ENCODE measurements at regions not wholly inside any gene's neighbourhood (a gene's known extent, or its start where the extent isn't known, plus 50 kb on each side); places are given as distances from the start of the nearest gene placed in this dataset.
"Not testable (repeated sequence)": the region's sequence is repeated elsewhere in the genome, so short reads cannot be mapped to it uniquely, and the experiment has no call there.

- not testable (repeated sequence) for H2BK12ac ChIP-seq (ENCODE audit: low read length); H3K4me1 ChIP-seq (ENCODE audit: control insufficient read depth in 2 of 2, insufficient read depth in 1 of 2, low read depth in 1 of 2, low read length in 2 of 2); H3K36me3 ChIP-seq (replicated peaks in 1 of 2; ENCODE audit: control insufficient read depth in 2 of 2, insufficient read depth in 2 of 2, low read length in 2 of 2); H2BK15ac ChIP-seq (ENCODE audit: low read length); H3K18ac ChIP-seq (ENCODE audit: low read length); H3K9me3 ChIP-seq (replicated peaks in 1 of 2; ENCODE audit: control insufficient read depth in 2 of 2, insufficient read depth in 1 of 2, low read depth in 1 of 2, low read length in 2 of 2); H3K79me1 ChIP-seq (ENCODE audit: low read depth, low read length); H3K4me3 ChIP-seq (ENCODE audit: low read length in 2 of 2); H2AFZ ChIP-seq (ENCODE audit: low read length); H3K4me2 ChIP-seq (ENCODE audit: insufficient read depth, low read length, poor library complexity, severe bottlenecking); H3K14ac ChIP-seq (ENCODE audit: low read length); H4K91ac ChIP-seq (ENCODE audit: low read depth, low read length, poor library complexity); H3K27me3 ChIP-seq (ENCODE audit: control insufficient read depth in 3 of 3, insufficient read depth in 3 of 3, low read depth in 1 of 3, low read length in 3 of 3); H2BK120ac ChIP-seq (ENCODE audit: low read depth, low read length); H2BK5ac ChIP-seq (ENCODE audit: low read length); H3K23ac ChIP-seq (ENCODE audit: low read depth, low read length, poor library complexity); DNase-seq (ENCODE audit: low spot score); H3K9ac ChIP-seq (ENCODE audit: low read depth, low read length, poor library complexity); H2AK5ac ChIP-seq (ENCODE audit: low read depth, low read length); H3K27ac ChIP-seq (replicated peaks; ENCODE audit: low read length); H3K4ac ChIP-seq (ENCODE audit: low read length)
- WGBS, 2 donors (ENCODE audit: extremely low coverage in 2 of 2, insufficient read length in 2 of 2, insufficient replicate concordance in 1 of 2), result no CpG with 5 or more reads among the region's 18 CpGs
- peak overlapping the region; percentile 3 for H4K8ac ChIP-seq (ENCODE audit: low read depth, low read length)
Measured at GRCh38 chr7:153410997-153411642, 641.1 kb upstream of the DPP6 start.

GRCh38 chr7:153412114-153412823, 639.9 kb upstream of the DPP6 start:
- not testable (repeated sequence) for H3K4me2 ChIP-seq (ENCODE audit: insufficient read depth, low read length, poor library complexity, severe bottlenecking); H3K18ac ChIP-seq (ENCODE audit: low read length); DNase-seq (ENCODE audit: low spot score); H3K9ac ChIP-seq (ENCODE audit: low read depth, low read length, poor library complexity); H3K4me3 ChIP-seq (ENCODE audit: low read length in 2 of 2); H2BK15ac ChIP-seq (ENCODE audit: low read length); H2AFZ ChIP-seq (ENCODE audit: low read length); H2AK5ac ChIP-seq (ENCODE audit: low read depth, low read length); H3K4me1 ChIP-seq (ENCODE audit: control insufficient read depth in 2 of 2, insufficient read depth in 1 of 2, low read depth in 1 of 2, low read length in 2 of 2); H4K91ac ChIP-seq (ENCODE audit: low read depth, low read length, poor library complexity); H2BK5ac ChIP-seq (ENCODE audit: low read length); H3K79me1 ChIP-seq (ENCODE audit: low read depth, low read length); H3K4ac ChIP-seq (ENCODE audit: low read length); H3K27me3 ChIP-seq (ENCODE audit: control insufficient read depth in 3 of 3, insufficient read depth in 3 of 3, low read depth in 1 of 3, low read length in 3 of 3); H3K36me3 ChIP-seq (replicated peaks in 1 of 2; ENCODE audit: control insufficient read depth in 2 of 2, insufficient read depth in 2 of 2, low read length in 2 of 2); H2BK120ac ChIP-seq (ENCODE audit: low read depth, low read length); H3K27ac ChIP-seq (replicated peaks; ENCODE audit: low read length); H4K8ac ChIP-seq (ENCODE audit: low read depth, low read length); H3K23ac ChIP-seq (ENCODE audit: low read depth, low read length, poor library complexity); H3K9me3 ChIP-seq (replicated peaks in 1 of 2; ENCODE audit: control insufficient read depth in 2 of 2, insufficient read depth in 1 of 2, low read depth in 1 of 2, low read length in 2 of 2); H2BK12ac ChIP-seq (ENCODE audit: low read length)
- no CpG with 5 or more reads among the region's 26 CpGs for WGBS, 2 donors (ENCODE audit: extremely low coverage in 2 of 2, insufficient read length in 2 of 2, insufficient replicate concordance in 1 of 2)
- H3K14ac ChIP-seq (ENCODE audit: low read length), result peak overlapping the region; percentile 8

GRCh38 chr7:153412824-153413198, 639.4 kb upstream of the DPP6 start:
- H2BK12ac ChIP-seq (ENCODE audit: low read length); H3K14ac ChIP-seq (ENCODE audit: low read length); H3K79me1 ChIP-seq (ENCODE audit: low read depth, low read length); H2AFZ ChIP-seq (ENCODE audit: low read length); H2BK5ac ChIP-seq (ENCODE audit: low read length); H3K27me3 ChIP-seq (ENCODE audit: control insufficient read depth in 3 of 3, insufficient read depth in 3 of 3, low read depth in 1 of 3, low read length in 3 of 3); H3K23ac ChIP-seq (ENCODE audit: low read depth, low read length, poor library complexity); H2BK120ac ChIP-seq (ENCODE audit: low read depth, low read length); H3K36me3 ChIP-seq (replicated peaks in 1 of 2; ENCODE audit: control insufficient read depth in 2 of 2, insufficient read depth in 2 of 2, low read length in 2 of 2); H3K9ac ChIP-seq (ENCODE audit: low read depth, low read length, poor library complexity); H3K4me1 ChIP-seq (ENCODE audit: control insufficient read depth in 2 of 2, insufficient read depth in 1 of 2, low read depth in 1 of 2, low read length in 2 of 2); H4K91ac ChIP-seq (ENCODE audit: low read depth, low read length, poor library complexity); H3K9me3 ChIP-seq (replicated peaks in 1 of 2; ENCODE audit: control insufficient read depth in 2 of 2, insufficient read depth in 1 of 2, low read depth in 1 of 2, low read length in 2 of 2); DNase-seq (ENCODE audit: low spot score); H4K8ac ChIP-seq (ENCODE audit: low read depth, low read length); H3K4ac ChIP-seq (ENCODE audit: low read length); H3K4me3 ChIP-seq (ENCODE audit: low read length in 2 of 2); H3K27ac ChIP-seq (replicated peaks; ENCODE audit: low read length); H3K4me2 ChIP-seq (ENCODE audit: insufficient read depth, low read length, poor library complexity, severe bottlenecking); H2BK15ac ChIP-seq (ENCODE audit: low read length); H2AK5ac ChIP-seq (ENCODE audit: low read depth, low read length); H3K18ac ChIP-seq (ENCODE audit: low read length): not testable (repeated sequence)
- no CpG with 5 or more reads among the region's 16 CpGs for WGBS, 2 donors (ENCODE audit: extremely low coverage in 2 of 2, insufficient read length in 2 of 2, insufficient replicate concordance in 1 of 2)

- Histone ChIP-seq H2BK5ac (ENCODE audit: low read length) (no peak overlapping the region), H3K18ac (ENCODE audit: low read length) (no peak overlapping the region), H2BK120ac (ENCODE audit: low read depth, low read length) (no peak overlapping the region), H2AK5ac (ENCODE audit: low read depth, low read length) (no peak overlapping the region), H4K91ac (ENCODE audit: low read depth, low read length, poor library complexity) (no peak overlapping the region), H2BK15ac (ENCODE audit: low read length) (no peak overlapping the region), H3K9me3 (replicated peaks in 1 of 2; ENCODE audit: control insufficient read depth in 2 of 2, insufficient read depth in 1 of 2, low read depth in 1 of 2, low read length in 2 of 2) (peaks cover 0 to 4% of the 10 kb centered on the region in 2 donors), H3K4ac (ENCODE audit: low read length) (no peak overlapping the region), H4K8ac (ENCODE audit: low read depth, low read length) (no peak overlapping the region), H3K23ac (ENCODE audit: low read depth, low read length, poor library complexity) (no peak overlapping the region), H2BK12ac (ENCODE audit: low read length) (no peak overlapping the region), H3K27me3 (ENCODE audit: control insufficient read depth in 3 of 3, insufficient read depth in 3 of 3, low read depth in 1 of 3, low read length in 3 of 3) (no peaks in the 10 kb centered on the region), H3K14ac (ENCODE audit: low read length) (no peak overlapping the region), H2AFZ (ENCODE audit: low read length) (no peak overlapping the region), H3K4me1 (ENCODE audit: control insufficient read depth in 2 of 2, insufficient read depth in 1 of 2, low read depth in 1 of 2, low read length in 2 of 2) (no peaks in the 10 kb centered on the region), H3K4me3 (ENCODE audit: low read length in 2 of 2) (no peak overlapping the region), H3K4me2 (ENCODE audit: insufficient read depth, low read length, poor library complexity, severe bottlenecking) (no peak overlapping the region), H3K36me3 (replicated peaks in 1 of 2; ENCODE audit: control insufficient read depth in 2 of 2, insufficient read depth in 2 of 2, low read length in 2 of 2) (no peaks in the 10 kb centered on the region), H3K79me1 (ENCODE audit: low read depth, low read length) (no peaks in the 10 kb centered on the region), H3K9ac (ENCODE audit: low read depth, low read length, poor library complexity) (no peak overlapping the region), H3K27ac (replicated peaks; ENCODE audit: low read length) (no peak overlapping the region)
- DNase-seq (ENCODE audit: low spot score), result no peak
- no CpG with 5 or more reads among the region's 12 CpGs for WGBS, 2 donors (ENCODE audit: extremely low coverage in 2 of 2, insufficient read length in 2 of 2, insufficient replicate concordance in 1 of 2)
Measured at GRCh38 chr7:153413199-153413539, 639.0 kb upstream of the DPP6 start.

Data from neuronal stem cell (in vitro differentiated cells).